Neural progenitor cell (in vitro differentiated cells): ENCODE measurements at regions not wholly inside any gene's neighbourhood (a gene's known extent, or its start where the extent isn't known, plus 50 kb on each side); places are given as distances from the start of the nearest gene placed in this dataset.

Source experiments
- DNase-seq: peaks from one replicate; pipeline ENCODE4 v3.0.0-alpha.2; 2016; ENCODE audit warnings: low spot score
- H2AFZ ChIP-seq: fragments of 200-600 bp; sonication (generic); replicated peaks from 2 replicates; pipeline ENCODE4 v1.6.1; 2016; ENCODE audit warnings: antibody characterized with exemption
- H3F3A ChIP-seq: fragments of 200-600 bp; sonication (generic); 2 replicates; pipeline ENCODE4 v1.6.1; 2016; ENCODE audit warnings: antibody characterized with exemption, low read depth
- H3K27ac ChIP-seq: fragments of 200-600 bp; sonication (generic); 2 replicates; pipeline ENCODE4 v1.5.1; 2016; ENCODE audit warnings: mild to moderate bottlenecking
- H3K27me3 ChIP-seq: fragments of 200-600 bp; sonication (generic); 2 replicates; pipeline ENCODE4 v1.6.1; 2016; ENCODE audit warnings: mild to moderate bottlenecking, moderate library complexity
- H3K36me3 ChIP-seq: fragments of 200-600 bp; sonication (generic); 2 replicates; pipeline ENCODE4 v1.5.1; 2016
- H3K4me1 ChIP-seq: fragments of 200-600 bp; sonication (generic); 2 replicates; pipeline ENCODE4 v1.6.1; 2016; ENCODE audit warnings: mixed run types
- H3K4me2 ChIP-seq: fragments of 200-600 bp; sonication (generic); 2 replicates; pipeline ENCODE4 v1.6.1; 2016
- H3K4me3 ChIP-seq: fragments of 200-600 bp; sonication (generic); 2 replicates; pipeline ENCODE4 v1.5.1; 2016
- H3K79me2 ChIP-seq: fragments of 200-600 bp; sonication (generic); 2 replicates; pipeline ENCODE4 v1.6.1; 2016; ENCODE audit warnings: low read depth
- H3K9ac ChIP-seq: fragments of 200-600 bp; sonication (generic); 2 replicates; pipeline ENCODE4 v1.6.1; 2016
- H3K9me3 ChIP-seq: fragments of 200-600 bp; sonication (generic); 2 replicates; pipeline ENCODE4 v1.5.1; 2016; ENCODE audit warnings: low read depth
- H4K20me1 ChIP-seq: fragments of 200-600 bp; sonication (generic); 2 replicates; pipeline ENCODE4 v1.6.1; 2016; ENCODE audit warnings: low read depth
- H3K27ac Mint-ChIP-seq: 3 replicates; pipeline ENCODE4 v1.8.0; 2021; ENCODE audit warnings: mixed read lengths
- H3K27me3 Mint-ChIP-seq: 2 replicates; pipeline ENCODE4 v1.8.0; 2022; ENCODE audit warnings: low read depth, mild to moderate bottlenecking, inconsistent platforms, moderate library complexity, mixed read lengths; ENCODE audit not compliant: insufficient read depth
- H3K36me3 Mint-ChIP-seq: 3 replicates; pipeline ENCODE4 v1.8.0; 2021; ENCODE audit warnings: mixed read lengths
- H3K4me1 Mint-ChIP-seq: 3 replicates; pipeline ENCODE4 v1.8.0; 2021; ENCODE audit warnings: mixed read lengths
- H3K4me3 Mint-ChIP-seq: 3 replicates; pipeline ENCODE4 v1.8.0; 2021; ENCODE audit warnings: mild to moderate bottlenecking, moderate library complexity, mixed read lengths
- H3K9me3 Mint-ChIP-seq: 3 replicates; pipeline ENCODE4 v1.8.0; 2020; ENCODE audit warnings: mixed read lengths
- EZH2 ChIP-seq: fragments of 200-600 bp; sonication (generic); IDR thresholded peaks from 2 replicates; pipeline ENCODE4 v1.6.1; 2017; ENCODE audit warnings: antibody characterized with exemption, mild to moderate bottlenecking, moderate library complexity
- EZH2phosphoT487 ChIP-seq: fragments of 200-600 bp; sonication (generic); IDR thresholded peaks from 2 replicates; pipeline ENCODE4 v1.6.1; 2017; ENCODE audit warnings: antibody characterized with exemption
- TF ChIP-seq, protein P1 (sequence below): fragments of 200-600 bp; sonication (generic); IDR thresholded peaks from 2 replicates; pipeline ENCODE4 v1.5.1; 2017; ENCODE audit warnings: antibody characterized with exemption, mild to moderate bottlenecking

- Histone ChIP-seq H2AFZ (no peak overlapping the region), H3F3A (no peaks in the 10 kb centered on the region), H3K9me3 (no peaks in the 10 kb centered on the region), H3K79me2 (peaks cover 17% of the 10 kb centered on the region), H3K4me3 (no peak overlapping the region), H3K27me3 (no peaks in the 10 kb centered on the region), H3K4me1 (no peaks in the 10 kb centered on the region), H3K9ac (no peak overlapping the region), H3K27ac (no peak overlapping the region), H3K36me3 (no peaks in the 10 kb centered on the region), H3K4me2 (no peak overlapping the region), H4K20me1 (no peaks in the 10 kb centered on the region)
- Mint-ChIP-seq H3K36me3 (peaks cover 50% of the 10 kb centered on the region), H3K4me3 (no peak overlapping the region), H3K27ac (no peak overlapping the region), H3K9me3 (peaks cover 26% of the 10 kb centered on the region), H3K4me1 (peaks cover 3% of the 10 kb centered on the region), H3K27me3 (peaks cover 3% of the 10 kb centered on the region)
- TF ChIP-seq EZH2 (no peak), EZH2phosphoT487 (no peak)
- TF ChIP-seq, protein P1, sequence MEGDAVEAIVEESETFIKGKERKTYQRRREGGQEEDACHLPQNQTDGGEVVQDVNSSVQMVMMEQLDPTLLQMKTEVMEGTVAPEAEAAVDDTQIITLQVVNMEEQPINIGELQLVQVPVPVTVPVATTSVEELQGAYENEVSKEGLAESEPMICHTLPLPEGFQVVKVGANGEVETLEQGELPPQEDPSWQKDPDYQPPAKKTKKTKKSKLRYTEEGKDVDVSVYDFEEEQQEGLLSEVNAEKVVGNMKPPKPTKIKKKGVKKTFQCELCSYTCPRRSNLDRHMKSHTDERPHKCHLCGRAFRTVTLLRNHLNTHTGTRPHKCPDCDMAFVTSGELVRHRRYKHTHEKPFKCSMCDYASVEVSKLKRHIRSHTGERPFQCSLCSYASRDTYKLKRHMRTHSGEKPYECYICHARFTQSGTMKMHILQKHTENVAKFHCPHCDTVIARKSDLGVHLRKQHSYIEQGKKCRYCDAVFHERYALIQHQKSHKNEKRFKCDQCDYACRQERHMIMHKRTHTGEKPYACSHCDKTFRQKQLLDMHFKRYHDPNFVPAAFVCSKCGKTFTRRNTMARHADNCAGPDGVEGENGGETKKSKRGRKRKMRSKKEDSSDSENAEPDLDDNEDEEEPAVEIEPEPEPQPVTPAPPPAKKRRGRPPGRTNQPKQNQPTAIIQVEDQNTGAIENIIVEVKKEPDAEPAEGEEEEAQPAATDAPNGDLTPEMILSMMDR, result no peak
- DNase-seq, result no peak
Observed at GRCh38 chr6:22132656-22133055, 164.2 kb downstream of the PRL start.

- Histone ChIP-seq H3K27ac (no peak overlapping the region), H3K36me3 (no peaks in the 10 kb centered on the region), H3K27me3 (no peaks in the 10 kb centered on the region), H3K9me3 (no peaks in the 10 kb centered on the region), H3K79me2 (peaks cover 13% of the 10 kb centered on the region), H3K4me1 (no peaks in the 10 kb centered on the region), H4K20me1 (no peaks in the 10 kb centered on the region), H3F3A (no peaks in the 10 kb centered on the region), H3K4me3 (no peak overlapping the region), H3K4me2 (no peak overlapping the region), H2AFZ (no peak overlapping the region), H3K9ac (no peak overlapping the region)
- TF ChIP-seq, protein P1, result no peak
- TF ChIP-seq EZH2 (no peak), EZH2phosphoT487 (no peak)
- peaks cover 8% of the 10 kb centered on the region for H3K4me1 Mint-ChIP-seq
- H3K27ac Mint-ChIP-seq, result no peak overlapping the region
- DNase-seq, result no peak
- peaks cover 22% of the 10 kb centered on the region for H3K9me3 Mint-ChIP-seq
- peaks cover 45% of the 10 kb centered on the region for H3K36me3 Mint-ChIP-seq
- H3K27me3 Mint-ChIP-seq, result peaks cover 3% of the 10 kb centered on the region
- H3K4me3 Mint-ChIP-seq, result no peak overlapping the region
Observed at GRCh38 chr6:22133357-22133756, 163.5 kb downstream of the PRL start.

DNA sequence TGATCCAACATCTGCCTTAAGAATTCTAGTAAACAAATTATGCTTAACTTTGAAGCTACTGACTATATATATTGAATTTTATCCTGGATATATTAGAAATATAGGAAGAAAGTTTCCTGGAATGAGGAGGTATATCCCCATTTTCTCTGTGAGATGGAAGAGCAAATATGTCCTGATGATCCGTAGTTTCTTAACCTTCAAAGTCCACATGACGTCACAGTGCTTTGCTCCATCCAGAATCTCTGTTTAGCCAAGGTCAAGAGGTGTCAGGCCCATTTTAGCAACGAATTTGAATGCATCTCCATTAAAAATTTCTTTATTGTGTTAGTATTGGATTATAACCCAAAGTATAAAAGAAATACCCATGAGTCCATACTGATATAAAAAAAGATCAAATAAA lies 162.5 kb downstream of the PRL start:
- no peaks in the 10 kb centered on the region for H3K36me3 ChIP-seq
- H2AFZ ChIP-seq, result no peak overlapping the region
- no peaks in the 10 kb centered on the region for H3K4me1 ChIP-seq
- DNase-seq, result no peak
- H3K4me1 Mint-ChIP-seq, result peaks cover 17% of the 10 kb centered on the region
- peaks cover 42% of the 10 kb centered on the region for H3K36me3 Mint-ChIP-seq
- H3F3A ChIP-seq, result no peaks in the 10 kb centered on the region
- peaks cover 3% of the 10 kb centered on the region for H3K27me3 Mint-ChIP-seq
- H4K20me1 ChIP-seq, result no peaks in the 10 kb centered on the region
- H3K79me2 ChIP-seq, result peaks cover 10% of the 10 kb centered on the region
- peaks cover 20% of the 10 kb centered on the region for H3K9me3 Mint-ChIP-seq
- no peaks in the 10 kb centered on the region for H3K27me3 ChIP-seq
- H3K4me3 Mint-ChIP-seq, result no peak overlapping the region
- H3K27ac Mint-ChIP-seq, result no peak overlapping the region
- H3K4me2 ChIP-seq, result no peak overlapping the region
- H3K27ac ChIP-seq, result no peak overlapping the region
- H3K9ac ChIP-seq, result no peak overlapping the region
- no peaks in the 10 kb centered on the region for H3K9me3 ChIP-seq
- TF ChIP-seq EZH2phosphoT487 (no peak), EZH2 (no peak)
- TF ChIP-seq, protein P1, result no peak
- H3K4me3 ChIP-seq, result no peak overlapping the region
